ENCODE measurements at regions not wholly inside any gene's neighbourhood (a gene's known extent, or its start where the extent isn't known, plus 50 kb on each side); places are given as distances from the start of the nearest gene placed in this dataset.

DNA sequence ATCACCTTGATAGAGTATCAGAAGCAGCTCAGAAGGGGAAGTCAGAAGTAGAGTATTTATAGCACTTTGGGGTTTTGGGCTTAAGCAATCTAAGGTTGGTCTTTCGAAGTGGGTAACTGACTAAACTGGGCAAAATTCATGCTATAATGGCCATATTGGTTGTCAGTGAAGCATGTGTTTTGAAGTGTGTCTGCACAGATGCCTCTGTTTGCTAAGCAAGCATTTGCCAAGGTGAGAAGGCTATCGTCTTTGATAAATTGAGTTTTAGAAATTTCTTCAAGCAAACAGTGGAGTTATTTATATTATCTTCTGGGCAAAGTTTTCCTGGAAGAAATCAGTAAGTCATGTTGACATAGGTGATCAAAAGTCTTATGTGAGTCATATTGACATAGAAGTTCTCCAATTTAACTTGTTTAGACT, 412.8 kb upstream of the TGFBR2 start:
- TF ChIP-seq, protein P1, sequence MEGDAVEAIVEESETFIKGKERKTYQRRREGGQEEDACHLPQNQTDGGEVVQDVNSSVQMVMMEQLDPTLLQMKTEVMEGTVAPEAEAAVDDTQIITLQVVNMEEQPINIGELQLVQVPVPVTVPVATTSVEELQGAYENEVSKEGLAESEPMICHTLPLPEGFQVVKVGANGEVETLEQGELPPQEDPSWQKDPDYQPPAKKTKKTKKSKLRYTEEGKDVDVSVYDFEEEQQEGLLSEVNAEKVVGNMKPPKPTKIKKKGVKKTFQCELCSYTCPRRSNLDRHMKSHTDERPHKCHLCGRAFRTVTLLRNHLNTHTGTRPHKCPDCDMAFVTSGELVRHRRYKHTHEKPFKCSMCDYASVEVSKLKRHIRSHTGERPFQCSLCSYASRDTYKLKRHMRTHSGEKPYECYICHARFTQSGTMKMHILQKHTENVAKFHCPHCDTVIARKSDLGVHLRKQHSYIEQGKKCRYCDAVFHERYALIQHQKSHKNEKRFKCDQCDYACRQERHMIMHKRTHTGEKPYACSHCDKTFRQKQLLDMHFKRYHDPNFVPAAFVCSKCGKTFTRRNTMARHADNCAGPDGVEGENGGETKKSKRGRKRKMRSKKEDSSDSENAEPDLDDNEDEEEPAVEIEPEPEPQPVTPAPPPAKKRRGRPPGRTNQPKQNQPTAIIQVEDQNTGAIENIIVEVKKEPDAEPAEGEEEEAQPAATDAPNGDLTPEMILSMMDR (IDR thresholded peaks at IDR 0.05), result no peak
- TF ChIP-seq POLR2AphosphoS5 (IDR thresholded peaks at IDR 0.05), result no peak
